HG03135 (cell line): ENCODE measurements at regions not wholly inside any gene's neighbourhood (a gene's known extent, or its start where the extent isn't known, plus 50 kb on each side); places are given as distances from the start of the nearest gene placed in this dataset.

Source experiments
- ATAC-seq: cut with Tn5 transposase; IDR thresholded peaks from one replicate; pipeline ENCODE4 v1.9.1; 2021; ENCODE audit warnings: mild to moderate bottlenecking, moderate library complexity; ENCODE audit not compliant: unreplicated experiment

GRCh38 chr13:53631511-53631910, 602.9 kb downstream of the OLFM4 start:
- no peak for ATAC-seq

- ATAC-seq = no peak
Measured at GRCh38 chr13:53638040-53638439, 609.4 kb downstream of the OLFM4 start.

GRCh38 chr13:53642306-53642705, 613.7 kb downstream of the OLFM4 start:
- no peak for ATAC-seq

- no peak for ATAC-seq
Measured at GRCh38 chr13:53648673-53649072, 620.1 kb downstream of the OLFM4 start.

GRCh38 chr13:53672005-53672404, 643.4 kb downstream of the OLFM4 start:
- no peak for ATAC-seq

GRCh38 chr13:53683146-53683545, 654.5 kb downstream of the OLFM4 start:
- no peak for ATAC-seq

GRCh38 chr13:53683608-53684007, 655.0 kb downstream of the OLFM4 start:
- ATAC-seq = no peak

GRCh38 chr13:53691417-53691816, 662.8 kb downstream of the OLFM4 start:
- no peak for ATAC-seq

- ATAC-seq = no peak
Measured at GRCh38 chr13:53694814-53695532, 666.4 kb downstream of the OLFM4 start.

GRCh38 chr13:53703371-53704080, 674.9 kb downstream of the OLFM4 start:
- ATAC-seq = no peak

GRCh38 chr13:53719281-53719680, 690.7 kb downstream of the OLFM4 start:
- no peak for ATAC-seq

GRCh38 chr13:53732664-53733063, 704.1 kb downstream of the OLFM4 start:
- no peak for ATAC-seq

- ATAC-seq = no peak
Measured at GRCh38 chr13:53743906-53744305, 715.3 kb downstream of the OLFM4 start.

- ATAC-seq = no peak
Measured at GRCh38 chr13:53747825-53748224, 719.2 kb downstream of the OLFM4 start.

GRCh38 chr13:53749306-53749705, 720.7 kb downstream of the OLFM4 start:
- ATAC-seq = no peak

GRCh38 chr13:53759016-53759415, 730.4 kb downstream of the OLFM4 start:
- ATAC-seq = no peak

GRCh38 chr13:53775807-53776206, 747.2 kb downstream of the OLFM4 start:
- no peak for ATAC-seq

- no peak for ATAC-seq
Measured at GRCh38 chr13:53778937-53779336, 750.3 kb downstream of the OLFM4 start.

- ATAC-seq = no peak
Measured at GRCh38 chr13:53781941-53782340, 753.3 kb downstream of the OLFM4 start.

- ATAC-seq = no peak
Measured at GRCh38 chr13:53782488-53782961, 753.9 kb downstream of the OLFM4 start.

- no peak for ATAC-seq
Measured at GRCh38 chr13:53783471-53783870, 754.9 kb downstream of the OLFM4 start.

GRCh38 chr13:53788286-53788685, 759.7 kb downstream of the OLFM4 start:
- ATAC-seq = no peak
